ENCODE measurements at regions not wholly inside any gene's neighbourhood (a gene's known extent, or its start where the extent isn't known, plus 50 kb on each side); places are given as distances from the start of the nearest gene placed in this dataset.
A peak's percentile ranks its signal among the peaks of the same experiment; 100 is the strongest.

GRCh38 chr20:4375881-4376280 lies 126.8 kb upstream of the ADRA1D start:
- H3K36me3 ChIP-seq (replicated peaks in 1 of 2; ENCODE audit: insufficient read depth in 1 of 2, low read depth in 2 of 2), result no peaks in the 10 kb centered on the region
- H3K27me3 ChIP-seq, result no peaks in the 10 kb centered on the region
- no peaks in the 10 kb centered on the region for H3K4me1 ChIP-seq
- TF ChIP-seq POLR2A (IDR thresholded peaks at IDR 0.05), result no peak
- TF ChIP-seq, protein P1, sequence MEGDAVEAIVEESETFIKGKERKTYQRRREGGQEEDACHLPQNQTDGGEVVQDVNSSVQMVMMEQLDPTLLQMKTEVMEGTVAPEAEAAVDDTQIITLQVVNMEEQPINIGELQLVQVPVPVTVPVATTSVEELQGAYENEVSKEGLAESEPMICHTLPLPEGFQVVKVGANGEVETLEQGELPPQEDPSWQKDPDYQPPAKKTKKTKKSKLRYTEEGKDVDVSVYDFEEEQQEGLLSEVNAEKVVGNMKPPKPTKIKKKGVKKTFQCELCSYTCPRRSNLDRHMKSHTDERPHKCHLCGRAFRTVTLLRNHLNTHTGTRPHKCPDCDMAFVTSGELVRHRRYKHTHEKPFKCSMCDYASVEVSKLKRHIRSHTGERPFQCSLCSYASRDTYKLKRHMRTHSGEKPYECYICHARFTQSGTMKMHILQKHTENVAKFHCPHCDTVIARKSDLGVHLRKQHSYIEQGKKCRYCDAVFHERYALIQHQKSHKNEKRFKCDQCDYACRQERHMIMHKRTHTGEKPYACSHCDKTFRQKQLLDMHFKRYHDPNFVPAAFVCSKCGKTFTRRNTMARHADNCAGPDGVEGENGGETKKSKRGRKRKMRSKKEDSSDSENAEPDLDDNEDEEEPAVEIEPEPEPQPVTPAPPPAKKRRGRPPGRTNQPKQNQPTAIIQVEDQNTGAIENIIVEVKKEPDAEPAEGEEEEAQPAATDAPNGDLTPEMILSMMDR (IDR thresholded peaks at IDR 0.05), result no peak
- H3K9me3 ChIP-seq, result no peaks in the 10 kb centered on the region
- H3K4me3 ChIP-seq, result no peak overlapping the region
- no peak overlapping the region for H3K27ac ChIP-seq
- no peak for DNase-seq
- intact Hi-C loops (cut with DNase I), result no loop called here
- no peak for ATAC-seq
- 40 to 65% methylated on average over 4 of the region's 4 CpGs for WGBS, 2 donors

DNA sequence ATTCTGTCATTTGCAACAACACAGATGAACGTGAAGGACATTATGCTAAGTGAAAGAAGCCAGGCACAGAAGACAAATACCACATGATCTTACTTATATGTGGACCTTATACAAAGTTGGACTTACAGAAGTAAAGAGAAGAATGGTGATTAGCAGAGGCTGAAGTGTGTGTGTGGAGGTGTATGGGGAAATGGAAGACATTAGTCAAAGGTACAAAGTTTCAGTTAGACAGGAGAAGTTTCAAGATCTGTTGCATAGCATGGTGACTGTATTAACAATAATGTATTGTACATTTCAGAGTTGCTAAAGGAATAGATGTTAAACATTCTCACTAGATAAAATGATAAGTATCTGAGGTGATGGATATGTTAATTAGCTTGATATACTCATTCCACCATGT lies 124.4 kb upstream of the ADRA1D start:
- no peak overlapping the region for H3K4me3 ChIP-seq
- ATAC-seq (no peak), DNase-seq (no peak)
- WGBS, 2 donors, result 53 to 67% methylated on average over 1 of the region's 1 CpG
- H3K27ac ChIP-seq, result no peak overlapping the region
- H3K36me3 ChIP-seq (replicated peaks in 1 of 2; ENCODE audit: insufficient read depth in 1 of 2, low read depth in 2 of 2), result no peaks in the 10 kb centered on the region
- H3K27me3 ChIP-seq, result no peaks in the 10 kb centered on the region
- H3K4me1 ChIP-seq, result no peaks in the 10 kb centered on the region
- TF ChIP-seq, protein P1 (IDR thresholded peaks at IDR 0.05), result no peak
- TF ChIP-seq POLR2A (IDR thresholded peaks at IDR 0.05), result no peak
- intact Hi-C loops (cut with DNase I), result no loop called here
- no peaks in the 10 kb centered on the region for H3K9me3 ChIP-seq

DNA sequence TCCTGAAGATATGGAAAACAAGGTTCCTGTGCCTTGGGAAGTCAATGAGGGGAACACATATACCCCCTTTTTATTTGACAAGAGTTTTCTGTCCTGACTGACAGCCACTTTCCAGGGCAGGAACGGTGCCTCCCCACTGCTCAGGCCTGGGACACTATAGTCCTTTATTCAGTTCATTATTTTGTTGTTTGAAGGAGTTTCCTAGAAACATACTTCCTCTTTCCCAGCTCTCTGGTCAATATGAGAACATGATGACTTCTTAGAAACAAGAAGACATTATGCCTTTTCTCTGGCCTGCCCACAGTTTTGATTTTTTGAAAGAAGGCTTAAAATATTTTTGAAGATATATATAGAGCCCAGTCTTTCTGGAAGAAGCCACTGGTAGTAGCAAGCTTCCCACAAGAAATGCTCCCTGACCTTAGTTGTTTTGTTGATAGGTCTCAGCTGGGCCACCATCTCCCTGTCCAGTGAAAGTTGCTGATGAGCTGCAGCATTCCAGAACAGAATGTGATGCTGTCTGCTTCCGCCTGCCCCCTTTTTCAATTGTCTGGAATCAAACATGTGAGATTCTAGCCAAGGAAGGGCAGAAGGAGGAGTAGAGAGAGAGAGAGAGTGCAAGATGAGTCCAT lies 122.7 kb upstream of the ADRA1D start:
- whole genome bisulfite sequencing, 2 donors, result 50 to 75% methylated on average over 2 of the region's 2 CpGs
- no peaks in the 10 kb centered on the region for H3K9me3 ChIP-seq
- H3K27ac ChIP-seq, result no peak overlapping the region
- intact Hi-C loops (cut with DNase I), result no loop called here
- DNase-seq (peak in 1 of 4 donors; percentile 2), ATAC-seq (no peak)
- H3K4me1 ChIP-seq, result no peaks in the 10 kb centered on the region
- no peaks in the 10 kb centered on the region for H3K27me3 ChIP-seq
- TF ChIP-seq POLR2A (IDR thresholded peaks at IDR 0.05), result no peak
- H3K4me3 ChIP-seq, result no peak overlapping the region
- H3K36me3 ChIP-seq (replicated peaks in 1 of 2; ENCODE audit: insufficient read depth in 1 of 2, low read depth in 2 of 2), result no peaks in the 10 kb centered on the region

- ATAC-seq, result no peak
- no peak overlapping the region for H3K4me3 ChIP-seq
- H3K4me1 ChIP-seq, result no peaks in the 10 kb centered on the region
- no peaks in the 10 kb centered on the region for H3K36me3 ChIP-seq (replicated peaks in 1 of 2; ENCODE audit: insufficient read depth in 1 of 2, low read depth in 2 of 2)
- DNase-seq, result no peak
- H3K27ac ChIP-seq, result no peak overlapping the region
- no peaks in the 10 kb centered on the region for H3K9me3 ChIP-seq
- intact Hi-C loops (cut with DNase I), result no loop called here
- TF ChIP-seq, protein P1 (IDR thresholded peaks at IDR 0.05), result no peak
- no peaks in the 10 kb centered on the region for H3K27me3 ChIP-seq
- WGBS, 2 donors, result 63 to 71% methylated on average over 2 of the region's 2 CpGs
Measured at GRCh38 chr20:4370851-4371250, 121.8 kb upstream of the ADRA1D start.

DNA sequence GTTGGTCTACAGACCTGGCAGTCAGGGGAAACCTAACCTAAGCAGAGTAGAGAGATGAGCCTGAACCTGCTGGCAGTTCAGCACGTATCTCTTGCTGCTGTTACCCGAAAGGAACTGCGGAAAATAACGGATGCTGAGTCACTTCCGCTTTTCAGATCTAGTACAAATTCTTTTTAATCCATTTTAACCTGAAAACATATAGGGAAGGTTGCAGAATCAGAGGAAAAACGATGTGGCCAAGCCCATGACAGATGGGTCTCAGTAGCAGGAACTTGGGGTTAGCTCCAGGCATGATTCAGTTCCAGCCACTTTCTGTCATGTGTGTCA lies 120.7 kb upstream of the ADRA1D start:
- TF ChIP-seq, protein P1 (IDR thresholded peaks at IDR 0.05), result no peak
- no peak for TF ChIP-seq POLR2A (IDR thresholded peaks at IDR 0.05)
- Histone ChIP-seq H3K9me3 (no peaks in the 10 kb centered on the region), H3K27me3 (no peaks in the 10 kb centered on the region), H3K4me1 (no peaks in the 10 kb centered on the region), H3K36me3 (replicated peaks in 1 of 2; ENCODE audit: insufficient read depth in 1 of 2, low read depth in 2 of 2) (no peaks in the 10 kb centered on the region), H3K4me3 (no peak overlapping the region), H3K27ac (no peak overlapping the region)
- intact Hi-C loops (cut with DNase I), result no loop called here
- no peak for ATAC-seq
- DNase-seq, result peak in 1 of 4 donors; percentile 5
- 63 to 76% methylated on average over 6 of the region's 6 CpGs for WGBS, 2 donors
